ENCODE measurements at regions not wholly inside any gene's neighbourhood (a gene's known extent, or its start where the extent isn't known, plus 50 kb on each side); places are given as distances from the start of the nearest gene placed in this dataset.
"Not testable (repeated sequence)": the region's sequence is repeated elsewhere in the genome, so short reads cannot be mapped to it uniquely, and the experiment has no call there.

DNA sequence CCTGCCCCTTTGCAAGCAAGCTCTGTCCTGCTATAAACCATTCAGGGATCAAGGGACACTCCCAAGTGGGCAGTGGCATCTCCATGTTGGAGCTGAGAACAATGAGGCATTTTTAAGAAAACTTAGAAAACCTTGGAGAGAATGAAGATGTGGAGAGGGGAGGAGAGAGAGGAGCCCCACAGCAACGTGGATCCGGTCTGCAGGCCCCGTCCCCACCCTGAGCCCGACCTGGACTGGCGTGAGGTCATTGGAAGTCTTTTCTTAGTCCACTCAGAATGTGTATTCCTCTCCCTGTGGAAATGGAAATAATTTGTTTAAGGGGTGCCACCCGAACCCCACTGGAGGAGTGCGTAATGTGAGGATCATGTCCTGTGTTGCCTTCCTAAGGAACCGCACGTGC, 328.0 kb upstream of the COX7C start:
- not testable (repeated sequence) for H3K36me3 Mint-ChIP-seq (ENCODE audit: low read depth); H3K27me3 Mint-ChIP-seq (ENCODE audit: insufficient read depth); H3K27ac ChIP-seq (ENCODE audit: low read depth, low read length)

GRCh38 chr5:86292811-86293210, 324.9 kb upstream of the COX7C start:
- not testable (repeated sequence) for DNase-seq; H3K9ac ChIP-seq (ENCODE audit: extremely low read depth, low read length, poor library complexity, severe bottlenecking); H3K27ac ChIP-seq (ENCODE audit: low read depth, low read length); H3K27me3 Mint-ChIP-seq (ENCODE audit: insufficient read depth); H3K9me3 Mint-ChIP-seq; H3K36me3 Mint-ChIP-seq (ENCODE audit: low read depth); H3K27me3 ChIP-seq (ENCODE audit: control insufficient read depth, insufficient read depth, low read length, poor library complexity, severe bottlenecking); H3K36me3 ChIP-seq (ENCODE audit: control insufficient read depth, insufficient read depth, low read length); H3K4me3 Mint-ChIP-seq; H3K9me3 ChIP-seq (ENCODE audit: control insufficient read depth, low read length); H3K4me1 Mint-ChIP-seq; H3K4me3 ChIP-seq (ENCODE audit: low read length); H3K4me1 ChIP-seq (ENCODE audit: control insufficient read depth, insufficient read depth, low read length); H3K27ac Mint-ChIP-seq
- WGBS, 2 experiments (ENCODE audit: insufficient coverage in 1 of 2, insufficient read length in 1 of 2), result 92 to 100% methylated on average over 1 to 4 of the region's 6 CpGs

More for the DNA sequence above, 328.0 kb upstream of the COX7C start:
- WGBS, 2 experiments (ENCODE audit: insufficient coverage in 1 of 2, insufficient read length in 1 of 2), result 92 to 100% methylated on average over 1 to 9 of the region's 9 CpGs
- H3K4me3 ChIP-seq (ENCODE audit: low read length); DNase-seq; H3K36me3 ChIP-seq (ENCODE audit: control insufficient read depth, insufficient read depth, low read length); H3K27me3 ChIP-seq (ENCODE audit: control insufficient read depth, insufficient read depth, low read length, poor library complexity, severe bottlenecking); H3K9ac ChIP-seq (ENCODE audit: extremely low read depth, low read length, poor library complexity, severe bottlenecking); H3K4me1 Mint-ChIP-seq; H3K4me1 ChIP-seq (ENCODE audit: control insufficient read depth, insufficient read depth, low read length); H3K4me3 Mint-ChIP-seq; H3K27ac Mint-ChIP-seq; H3K9me3 Mint-ChIP-seq; H3K9me3 ChIP-seq (ENCODE audit: control insufficient read depth, low read length): not testable (repeated sequence)

GRCh38 chr5:86302643-86303042, 315.1 kb upstream of the COX7C start:
- not testable (repeated sequence) for H3K4me3 ChIP-seq (ENCODE audit: low read length); H3K36me3 ChIP-seq (ENCODE audit: control insufficient read depth, insufficient read depth, low read length); H3K4me1 ChIP-seq (ENCODE audit: control insufficient read depth, insufficient read depth, low read length); H3K27me3 Mint-ChIP-seq (ENCODE audit: insufficient read depth); H3K9me3 ChIP-seq (ENCODE audit: control insufficient read depth, low read length); H3K27me3 ChIP-seq (ENCODE audit: control insufficient read depth, insufficient read depth, low read length, poor library complexity, severe bottlenecking); H3K9ac ChIP-seq (ENCODE audit: extremely low read depth, low read length, poor library complexity, severe bottlenecking); H3K4me1 Mint-ChIP-seq; H3K9me3 Mint-ChIP-seq; H3K36me3 Mint-ChIP-seq (ENCODE audit: low read depth); H3K27ac ChIP-seq (ENCODE audit: low read depth, low read length); H3K27ac Mint-ChIP-seq; DNase-seq; H3K4me3 Mint-ChIP-seq
- no CpG with 5 or more reads among the region's 1 CpG for WGBS, 2 experiments (ENCODE audit: insufficient coverage in 1 of 2, insufficient read length in 1 of 2)

DNA sequence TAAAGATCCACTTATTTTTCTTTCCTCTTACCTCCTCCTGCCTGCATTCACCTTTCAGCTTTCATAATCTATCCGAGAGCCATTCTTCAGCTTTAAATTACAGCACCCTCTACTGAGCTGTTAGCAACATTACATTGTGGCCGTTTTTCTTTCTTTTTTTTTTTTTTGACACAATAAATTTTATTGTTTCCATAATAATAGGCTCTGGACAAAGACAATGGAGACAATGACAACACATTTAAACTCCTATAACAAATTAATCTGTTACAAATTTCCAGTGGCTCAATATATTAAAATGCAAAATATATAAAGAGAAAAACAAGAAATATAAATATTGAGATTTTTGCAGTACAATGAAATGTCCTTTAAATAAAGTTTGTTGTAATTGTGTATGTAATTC, 312.7 kb upstream of the COX7C start:
- H3K9me3 ChIP-seq (ENCODE audit: control insufficient read depth, low read length); H3K27ac ChIP-seq (ENCODE audit: low read depth, low read length); H3K4me3 Mint-ChIP-seq; H3K4me1 ChIP-seq (ENCODE audit: control insufficient read depth, insufficient read depth, low read length); H3K27ac Mint-ChIP-seq; H3K27me3 Mint-ChIP-seq (ENCODE audit: insufficient read depth); H3K36me3 Mint-ChIP-seq (ENCODE audit: low read depth); H3K4me1 Mint-ChIP-seq; H3K4me3 ChIP-seq (ENCODE audit: low read length); H3K36me3 ChIP-seq (ENCODE audit: control insufficient read depth, insufficient read depth, low read length); H3K9me3 Mint-ChIP-seq; H3K27me3 ChIP-seq (ENCODE audit: control insufficient read depth, insufficient read depth, low read length, poor library complexity, severe bottlenecking); H3K9ac ChIP-seq (ENCODE audit: extremely low read depth, low read length, poor library complexity, severe bottlenecking); DNase-seq: not testable (repeated sequence)
- TF ChIP-seq, protein P1, sequence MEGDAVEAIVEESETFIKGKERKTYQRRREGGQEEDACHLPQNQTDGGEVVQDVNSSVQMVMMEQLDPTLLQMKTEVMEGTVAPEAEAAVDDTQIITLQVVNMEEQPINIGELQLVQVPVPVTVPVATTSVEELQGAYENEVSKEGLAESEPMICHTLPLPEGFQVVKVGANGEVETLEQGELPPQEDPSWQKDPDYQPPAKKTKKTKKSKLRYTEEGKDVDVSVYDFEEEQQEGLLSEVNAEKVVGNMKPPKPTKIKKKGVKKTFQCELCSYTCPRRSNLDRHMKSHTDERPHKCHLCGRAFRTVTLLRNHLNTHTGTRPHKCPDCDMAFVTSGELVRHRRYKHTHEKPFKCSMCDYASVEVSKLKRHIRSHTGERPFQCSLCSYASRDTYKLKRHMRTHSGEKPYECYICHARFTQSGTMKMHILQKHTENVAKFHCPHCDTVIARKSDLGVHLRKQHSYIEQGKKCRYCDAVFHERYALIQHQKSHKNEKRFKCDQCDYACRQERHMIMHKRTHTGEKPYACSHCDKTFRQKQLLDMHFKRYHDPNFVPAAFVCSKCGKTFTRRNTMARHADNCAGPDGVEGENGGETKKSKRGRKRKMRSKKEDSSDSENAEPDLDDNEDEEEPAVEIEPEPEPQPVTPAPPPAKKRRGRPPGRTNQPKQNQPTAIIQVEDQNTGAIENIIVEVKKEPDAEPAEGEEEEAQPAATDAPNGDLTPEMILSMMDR (conservative IDR thresholded peaks at IDR 0.05), result peak; percentile 75
- 0% methylated on average over 2 of the region's 2 CpGs; no CpG with 5 or more reads in 1 of the 2 experiments for WGBS, 2 experiments (ENCODE audit: insufficient coverage in 1 of 2, insufficient read length in 1 of 2)

DNA sequence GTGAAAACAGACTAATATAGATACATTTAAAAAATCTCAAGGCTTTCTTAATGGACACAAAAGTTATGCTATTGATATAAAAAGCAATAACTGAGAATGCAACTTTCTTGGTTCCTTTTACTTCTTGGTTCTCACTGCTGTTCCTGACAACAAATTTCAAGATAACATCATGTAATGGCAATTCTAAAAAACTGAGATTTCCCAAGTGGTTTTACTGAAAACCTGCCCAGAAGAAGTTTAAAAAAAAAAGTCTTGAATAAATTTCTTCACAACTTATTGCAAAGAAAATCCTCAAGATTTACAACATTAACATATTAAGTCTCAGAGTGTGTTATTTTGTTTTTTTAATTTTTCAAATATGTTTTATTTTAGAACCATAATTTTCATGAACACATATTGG, 302.8 kb upstream of the COX7C start:
- Mint-ChIP-seq H3K27ac (no peak overlapping the region), H3K4me3 (no peak overlapping the region), H3K27me3 (ENCODE audit: insufficient read depth) (peaks cover 12% of the 10 kb centered on the region), H3K4me1 (no peaks in the 10 kb centered on the region), H3K9me3 (peaks cover 11% of the 10 kb centered on the region), H3K36me3 (ENCODE audit: low read depth) (no peaks in the 10 kb centered on the region)
- Histone ChIP-seq H3K27me3 (ENCODE audit: control insufficient read depth, insufficient read depth, low read length, poor library complexity, severe bottlenecking) (peaks cover 11% of the 10 kb centered on the region), H3K27ac (ENCODE audit: low read depth, low read length) (no peak overlapping the region), H3K4me1 (ENCODE audit: control insufficient read depth, insufficient read depth, low read length) (no peaks in the 10 kb centered on the region), H3K9me3 (ENCODE audit: control insufficient read depth, low read length) (peaks cover 11% of the 10 kb centered on the region), H3K4me3 (ENCODE audit: low read length) (no peak overlapping the region), H3K36me3 (ENCODE audit: control insufficient read depth, insufficient read depth, low read length) (no peaks in the 10 kb centered on the region), H3K9ac (ENCODE audit: extremely low read depth, low read length, poor library complexity, severe bottlenecking) (no peak overlapping the region)
- DNase-seq, result no peak
- TF ChIP-seq, protein P1 (conservative IDR thresholded peaks at IDR 0.05), result no peak
